Fibroblast of lung (primary cell): ENCODE measurements at regions not wholly inside any gene's neighbourhood (a gene's known extent, or its start where the extent isn't known, plus 50 kb on each side); places are given as distances from the start of the nearest gene placed in this dataset.
A peak's percentile ranks its signal among the peaks of the same experiment; 100 is the strongest.

Experiments
- DNase-seq, 2 donors: peaks; one replicate each; pipeline versions ENCODE4 v3.0.0 to v3.0.0-alpha.2; 2010; ENCODE audit warnings: low read depth in 2 of 2
- H2AFZ ChIP-seq: 2 replicates; pipeline ENCODE4 v1.5.1; 2012; ENCODE audit warnings: low read length, control low read depth, inconsistent platforms
- H3K27ac ChIP-seq: 2 replicates; pipeline ENCODE4 v1.5.1; 2011; ENCODE audit warnings: low read length, control low read depth; ENCODE audit not compliant: insufficient read depth
- H3K27me3 ChIP-seq: 2 replicates; pipeline ENCODE4 v1.5.1; 2011; ENCODE audit warnings: mild to moderate bottlenecking, low read length; ENCODE audit not compliant: control insufficient read depth, insufficient read depth
- H3K36me3 ChIP-seq: 2 replicates; pipeline ENCODE4 v1.5.1; 2011; ENCODE audit warnings: low read length; ENCODE audit not compliant: control insufficient read depth, insufficient read depth
- H3K4me1 ChIP-seq: 2 replicates; pipeline ENCODE4 v1.5.1; 2011; ENCODE audit warnings: low read length; ENCODE audit not compliant: control insufficient read depth, insufficient read depth; ENCODE audit errors: extremely low read depth
- H3K4me2 ChIP-seq: 2 replicates; pipeline ENCODE4 v1.5.1; 2011; ENCODE audit warnings: low read length, control low read depth; ENCODE audit not compliant: insufficient read depth; ENCODE audit errors: extremely low read depth
- H3K4me3 ChIP-seq, 4 experiments: fragments of 200-600 bp in 1 of 4; sonication (generic) in 1 of 4; replicated peaks in 1 of 4; 2 replicates each; pipeline ENCODE4 v1.5.1; 2011 to 2016; ENCODE audit warnings: low read length in 4 of 4, low read depth in 3 of 4, mild to moderate bottlenecking in 3 of 4, control low read depth in 2 of 4, inconsistent platforms in 1 of 4, mixed read lengths in 1 of 4; ENCODE audit not compliant: insufficient read depth in 1 of 4; ENCODE audit errors: control extremely low read depth in 1 of 4
- H3K79me2 ChIP-seq: 2 replicates; pipeline ENCODE4 v1.5.1; 2012; ENCODE audit warnings: mild to moderate bottlenecking, low read length, inconsistent platforms; ENCODE audit not compliant: control insufficient read depth, insufficient read depth
- H3K9ac ChIP-seq: 2 replicates; pipeline ENCODE4 v1.5.1; 2011; ENCODE audit warnings: mild to moderate bottlenecking, low read length, control low read depth; ENCODE audit not compliant: insufficient read depth
- H3K9me3 ChIP-seq: 2 replicates; pipeline ENCODE4 v1.5.1; 2012; ENCODE audit warnings: low read depth, low read length; ENCODE audit not compliant: control insufficient read depth, insufficient read depth
- H4K20me1 ChIP-seq: 2 replicates; pipeline ENCODE4 v1.5.1; 2011; ENCODE audit warnings: low read length; ENCODE audit not compliant: control insufficient read depth, insufficient read depth; ENCODE audit errors: extremely low read depth
- EZH2 ChIP-seq: IDR thresholded peaks from 2 replicates; pipeline ENCODE4 v1.5.1; 2012; ENCODE audit warnings: low read length, control low read depth, mild to moderate bottlenecking; ENCODE audit errors: missing control alignments
- TF ChIP-seq, protein P1 (sequence below), 2 donors: IDR thresholded peaks in 1 of 2; conservative IDR thresholded peaks in 1 of 2; 1 replicate in 1 of 2; 2 replicates in 1 of 2; pipeline ENCODE4 v1.5.1; 2011 to 2012; ENCODE audit warnings: low read length in 2 of 2, control low read depth in 1 of 2, inconsistent platforms in 1 of 2, low read depth in 1 of 2, mild to moderate bottlenecking in 1 of 2

DNA sequence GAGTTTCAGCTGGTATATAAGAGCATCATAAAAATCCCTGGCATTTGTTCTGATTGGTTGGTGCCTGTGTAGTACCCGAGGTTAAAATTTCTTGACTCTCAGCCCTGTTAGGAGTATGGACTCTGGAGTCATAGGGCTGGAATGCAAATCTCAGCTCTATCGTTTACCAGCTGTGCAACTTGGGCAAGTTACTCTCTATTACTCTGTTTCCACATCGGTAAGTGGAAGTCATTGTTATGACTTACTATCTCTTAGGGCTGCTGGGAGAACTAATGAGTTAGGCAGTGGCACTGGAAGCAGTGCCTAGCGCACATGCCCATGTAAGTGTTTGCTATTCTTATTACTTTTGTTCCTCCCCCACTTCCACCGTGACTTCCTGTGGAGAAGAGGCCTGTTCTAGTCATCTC, 141.6 kb downstream of the BOD1 start:
- peaks cover 32% of the 10 kb centered on the region for H3K4me1 ChIP-seq
- no peak overlapping the region for H2AFZ ChIP-seq
- H3K27ac ChIP-seq: peak overlapping the region; percentile 55
- no peak overlapping the region for H3K9ac ChIP-seq
- no peak overlapping the region for H3K4me2 ChIP-seq
- TF ChIP-seq, protein P1, sequence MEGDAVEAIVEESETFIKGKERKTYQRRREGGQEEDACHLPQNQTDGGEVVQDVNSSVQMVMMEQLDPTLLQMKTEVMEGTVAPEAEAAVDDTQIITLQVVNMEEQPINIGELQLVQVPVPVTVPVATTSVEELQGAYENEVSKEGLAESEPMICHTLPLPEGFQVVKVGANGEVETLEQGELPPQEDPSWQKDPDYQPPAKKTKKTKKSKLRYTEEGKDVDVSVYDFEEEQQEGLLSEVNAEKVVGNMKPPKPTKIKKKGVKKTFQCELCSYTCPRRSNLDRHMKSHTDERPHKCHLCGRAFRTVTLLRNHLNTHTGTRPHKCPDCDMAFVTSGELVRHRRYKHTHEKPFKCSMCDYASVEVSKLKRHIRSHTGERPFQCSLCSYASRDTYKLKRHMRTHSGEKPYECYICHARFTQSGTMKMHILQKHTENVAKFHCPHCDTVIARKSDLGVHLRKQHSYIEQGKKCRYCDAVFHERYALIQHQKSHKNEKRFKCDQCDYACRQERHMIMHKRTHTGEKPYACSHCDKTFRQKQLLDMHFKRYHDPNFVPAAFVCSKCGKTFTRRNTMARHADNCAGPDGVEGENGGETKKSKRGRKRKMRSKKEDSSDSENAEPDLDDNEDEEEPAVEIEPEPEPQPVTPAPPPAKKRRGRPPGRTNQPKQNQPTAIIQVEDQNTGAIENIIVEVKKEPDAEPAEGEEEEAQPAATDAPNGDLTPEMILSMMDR (conservative IDR thresholded peaks at IDR 0.05 in 1 of 2, IDR thresholded peaks at IDR 0.05 in 1 of 2; ENCODE audit: low read depth in 1 of 2, low read length in 2 of 2): no peak
- no peak for TF ChIP-seq EZH2
- no peaks in the 10 kb centered on the region for H4K20me1 ChIP-seq
- H3K36me3 ChIP-seq: no peaks in the 10 kb centered on the region
- no peaks in the 10 kb centered on the region for H3K27me3 ChIP-seq
- H3K9me3 ChIP-seq: no peaks in the 10 kb centered on the region
- no peaks in the 10 kb centered on the region for H3K79me2 ChIP-seq
- no peak overlapping the region for H3K4me3 ChIP-seq
- peak; percentile 79 to 84 for DNase-seq

DNA sequence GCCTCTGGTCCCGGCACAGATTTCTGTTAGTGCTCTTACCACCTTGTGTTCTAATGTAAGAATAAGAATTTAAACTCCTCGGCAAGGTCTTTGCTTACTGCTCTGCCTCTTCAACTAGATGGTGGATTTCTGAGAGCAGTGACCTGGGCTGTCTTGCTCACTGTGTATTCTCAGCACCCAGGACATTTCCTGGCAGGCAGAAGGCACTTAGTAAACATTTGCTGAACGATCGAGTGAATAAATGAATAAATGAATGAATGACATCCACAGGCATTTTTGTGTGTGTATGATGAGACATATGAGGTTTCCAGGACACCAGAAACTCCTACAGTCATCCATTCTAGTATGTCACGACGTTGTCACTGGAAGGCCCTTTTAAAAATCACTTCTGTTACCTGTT, 143.2 kb downstream of the BOD1 start:
- H3K27ac ChIP-seq: peak overlapping the region; percentile 79
- H4K20me1 ChIP-seq: no peaks in the 10 kb centered on the region
- H3K4me2 ChIP-seq: no peak overlapping the region
- H3K9ac ChIP-seq: no peak overlapping the region
- no peaks in the 10 kb centered on the region for H3K79me2 ChIP-seq
- peak in 1 of 2 donors; percentile 27 for DNase-seq
- no peaks in the 10 kb centered on the region for H3K27me3 ChIP-seq
- peaks cover 32% of the 10 kb centered on the region for H3K4me1 ChIP-seq
- H3K4me3 ChIP-seq: no peak overlapping the region
- no peak overlapping the region for H2AFZ ChIP-seq
- no peaks in the 10 kb centered on the region for H3K36me3 ChIP-seq
- no peaks in the 10 kb centered on the region for H3K9me3 ChIP-seq
- TF ChIP-seq EZH2: no peak
- TF ChIP-seq, protein P1 (conservative IDR thresholded peaks at IDR 0.05 in 1 of 2, IDR thresholded peaks at IDR 0.05 in 1 of 2; ENCODE audit: low read depth in 1 of 2, low read length in 2 of 2): no peak

DNA sequence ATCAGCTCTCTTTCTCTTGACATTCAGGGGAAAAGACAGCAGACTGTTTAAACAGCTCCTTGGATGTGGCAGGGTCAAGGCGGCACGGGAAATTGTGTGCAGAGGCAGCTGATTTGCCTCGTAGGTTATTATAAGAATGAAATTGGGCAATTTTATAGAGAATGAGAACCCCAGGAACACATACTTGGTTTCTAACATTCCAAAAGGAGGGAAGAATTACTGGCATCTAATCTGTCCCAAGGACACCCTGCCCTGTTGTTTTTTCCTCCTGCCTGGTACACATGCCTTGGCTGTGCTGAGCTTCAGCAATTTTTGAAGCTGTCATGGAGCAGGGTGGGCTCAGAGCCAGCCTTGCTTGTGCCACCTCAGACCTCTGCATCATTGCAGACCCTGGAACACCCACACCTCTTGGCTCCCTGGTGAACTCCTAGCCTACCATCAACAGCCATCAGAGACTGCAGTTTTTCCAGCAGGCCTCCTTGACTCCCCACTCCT, 143.6 kb downstream of the BOD1 start:
- H3K36me3 ChIP-seq: no peaks in the 10 kb centered on the region
- H3K27me3 ChIP-seq: no peaks in the 10 kb centered on the region
- no peak overlapping the region for H3K4me2 ChIP-seq
- H3K4me3 ChIP-seq: no peak overlapping the region
- no peaks in the 10 kb centered on the region for H3K9me3 ChIP-seq
- peaks cover 27% of the 10 kb centered on the region for H3K4me1 ChIP-seq
- no peak overlapping the region for H2AFZ ChIP-seq
- no peaks in the 10 kb centered on the region for H4K20me1 ChIP-seq
- H3K9ac ChIP-seq: peak overlapping the region; percentile 38
- peak; percentile 49 to 67 for DNase-seq
- no peaks in the 10 kb centered on the region for H3K79me2 ChIP-seq
- peak overlapping the region; percentile 79 for H3K27ac ChIP-seq
- TF ChIP-seq, protein P1 (conservative IDR thresholded peaks at IDR 0.05 in 1 of 2, IDR thresholded peaks at IDR 0.05 in 1 of 2; ENCODE audit: low read depth in 1 of 2, low read length in 2 of 2): no peak
- no peak for TF ChIP-seq EZH2
